SK-N-SH (cell line): ENCODE measurements at regions not wholly inside any gene's neighbourhood (a gene's known extent, or its start where the extent isn't known, plus 50 kb on each side); places are given as distances from the start of the nearest gene placed in this dataset.

ENCODE experiments used
- CTCF ChIA-PET: fragments of 300-600, 350-600 bp; formaldehyde crosslinking; extraction: SDS; loops from one replicate; lab custom pipeline; 2021; lab: Yijun Ruan, JAX
- POLR2A ChIA-PET: fragments of 350-600 bp; sonication (Branson Sonifier 250); formaldehyde crosslinking; extraction: SDS; loops from one replicate; lab custom pipeline; 2020; ENCODE audit warnings: antibody characterized with exemption, inconsistent platforms; lab: Yijun Ruan, JAX
- DNase-seq: peaks from one replicate; pipeline ENCODE4 v3.0.0; 2012
- H2AFZ ChIP-seq: fragments of 200-600 bp; sonication (generic); 2 replicates; pipeline ENCODE4 v1.8.1; 2016; ENCODE audit warnings: antibody characterized with exemption, mild to moderate bottlenecking, low read depth
- H3F3A ChIP-seq: fragments of 200-600 bp; sonication (generic); replicated peaks from 2 replicates; pipeline ENCODE3; 2016; ENCODE audit warnings: antibody characterized with exemption, mild to moderate bottlenecking; ENCODE audit not compliant: insufficient read depth
- H3K27ac ChIP-seq, 2 experiments: fragments of 200-500 bp in 1 of 2; fragments of 200-600 bp in 1 of 2; sonication (Bioruptor generic) in 1 of 2; sonication (generic), shearing (Covaris generic) in 1 of 2; 2 replicates each; pipeline versions ENCODE4 v1.5.1 to v1.6.1; 2014 to 2016; ENCODE audit warnings: low read depth in 2 of 2, inconsistent platforms in 1 of 2, low read length in 1 of 2, mild to moderate bottlenecking in 1 of 2, mixed read lengths in 1 of 2
- H3K27me3 ChIP-seq: fragments of 200-600 bp; sonication (generic), shearing (Covaris generic); 2 replicates; pipeline ENCODE4 v1.6.1; 2016; ENCODE audit warnings: mixed run types; ENCODE audit not compliant: insufficient read depth
- H3K36me3 ChIP-seq, 2 experiments: fragments of 200-500 bp in 1 of 2; fragments of 200-600 bp in 1 of 2; sonication (Bioruptor generic) in 1 of 2; sonication (generic) in 1 of 2; replicated peaks in 1 of 2; 2 replicates each; pipeline versions ENCODE3 to v1.5.1; 2014 to 2016; ENCODE audit warnings: low read length in 1 of 2, mild to moderate bottlenecking in 1 of 2; ENCODE audit not compliant: insufficient read depth in 2 of 2, control insufficient read depth in 1 of 2
- H3K4me1 ChIP-seq, 2 experiments: fragments of 200-500 bp in 1 of 2; fragments of 200-600 bp in 1 of 2; sonication (Bioruptor generic) in 1 of 2; sonication (generic), shearing (Covaris generic) in 1 of 2; 2 replicates each; pipeline versions ENCODE4 v1.5.1 to v1.6.1; 2014 to 2016; ENCODE audit warnings: low read depth in 1 of 2, low read length in 1 of 2, mixed run types in 1 of 2; ENCODE audit not compliant: insufficient read depth in 2 of 2, control insufficient read depth in 1 of 2
- H3K4me2 ChIP-seq: fragments of 200-600 bp; sonication (generic), shearing (Covaris generic); 2 replicates; pipeline ENCODE4 v1.6.1; 2017; ENCODE audit warnings: mixed run types
- H3K4me3 ChIP-seq, 2 experiments: fragments of 200-500 bp in 1 of 2; fragments of 200-600 bp in 1 of 2; sonication (Bioruptor generic) in 1 of 2; sonication (generic), shearing (Covaris generic) in 1 of 2; 2 replicates each; pipeline versions ENCODE4 v1.5.1 to v1.8.1; 2014 to 2016; ENCODE audit warnings: low read depth in 2 of 2, inconsistent platforms in 1 of 2, low read length in 1 of 2, mild to moderate bottlenecking in 1 of 2, mixed read lengths in 1 of 2, moderate library complexity in 1 of 2
- H3K79me2 ChIP-seq: fragments of 200-600 bp; sonication (generic); 2 replicates; pipeline ENCODE4 v1.8.1; 2017; ENCODE audit warnings: mild to moderate bottlenecking; ENCODE audit not compliant: insufficient read depth
- H3K9ac ChIP-seq: fragments of 200-600 bp; sonication (generic); 2 replicates; pipeline ENCODE4 v1.6.1; 2017; ENCODE audit warnings: mixed run types
- H3K9me2 ChIP-seq: fragments of 200-600 bp; sonication (generic); 2 replicates; pipeline ENCODE4 v1.6.1; 2017; ENCODE audit warnings: mixed run types
- H3K9me3 ChIP-seq: fragments of 200-600 bp; sonication (generic); 2 replicates; pipeline ENCODE4 v1.6.1; 2017; ENCODE audit warnings: mixed run types, mild to moderate bottlenecking, moderate library complexity
- H4K20me1 ChIP-seq: fragments of 200-600 bp; sonication (generic); 2 replicates; pipeline ENCODE4 v1.6.1; 2017; ENCODE audit warnings: mild to moderate bottlenecking, mixed run types; ENCODE audit not compliant: insufficient read depth
- EP300 ChIP-seq, 2 experiments: IDR thresholded peaks; 2 replicates each; pipeline versions ENCODE4 v1.4.0 to v1.6.1; 2012; ENCODE audit warnings: borderline replicate concordance in 1 of 2, low read depth in 1 of 2, low read length in 1 of 2
- FOXJ3 ChIP-seq: sonication (generic); formaldehyde crosslinking; IDR thresholded peaks from 2 replicates; pipeline ENCODE4 v1.5.1; 2020; ENCODE audit warnings: mild to moderate bottlenecking, missing genetic modification reagents
- FOXM1 ChIP-seq: IDR thresholded peaks from 2 replicates; pipeline ENCODE4 v1.4.0; 2012; ENCODE audit warnings: low read depth, mild to moderate bottlenecking
- GATA2 ChIP-seq: sonication (generic); formaldehyde crosslinking; IDR thresholded peaks from 2 replicates; pipeline ENCODE4 v1.5.0; 2020; ENCODE audit warnings: mild to moderate bottlenecking, missing genetic modification reagents
- MXI1 ChIP-seq: IDR thresholded peaks from 2 replicates; pipeline ENCODE4 v1.6.1; 2012; ENCODE audit warnings: mild to moderate bottlenecking, low read depth, low read length, improper control_type of control experiment
- RCOR1 ChIP-seq: fragments of 150-350 bp; IDR thresholded peaks from 2 replicates; pipeline ENCODE4 v1.6.1; 2017; ENCODE audit warnings: antibody characterized with exemption, low read length
- SIN3A ChIP-seq: IDR thresholded peaks from 2 replicates; pipeline ENCODE4 v1.6.1; 2012; ENCODE audit warnings: low read depth, mild to moderate bottlenecking, low read length, moderate library complexity, borderline replicate concordance
- TEAD4 ChIP-seq: IDR thresholded peaks from 2 replicates; pipeline ENCODE4 v1.4.0; 2012; ENCODE audit warnings: mild to moderate bottlenecking, borderline replicate concordance; ENCODE audit not compliant: insufficient read depth
- WGBS: methylation state at CpG from one replicate; pipeline ENCODE4 v1.1.6; 2017; ENCODE audit warnings: low lambda C conversion rate; 5-methylcytosine and 5-hydroxymethylcytosine counted together
- TF ChIP-seq, protein P1 (sequence below): IDR thresholded peaks from 2 replicates; pipeline ENCODE4 v1.4.0; 2012; ENCODE audit warnings: low read depth

DNA sequence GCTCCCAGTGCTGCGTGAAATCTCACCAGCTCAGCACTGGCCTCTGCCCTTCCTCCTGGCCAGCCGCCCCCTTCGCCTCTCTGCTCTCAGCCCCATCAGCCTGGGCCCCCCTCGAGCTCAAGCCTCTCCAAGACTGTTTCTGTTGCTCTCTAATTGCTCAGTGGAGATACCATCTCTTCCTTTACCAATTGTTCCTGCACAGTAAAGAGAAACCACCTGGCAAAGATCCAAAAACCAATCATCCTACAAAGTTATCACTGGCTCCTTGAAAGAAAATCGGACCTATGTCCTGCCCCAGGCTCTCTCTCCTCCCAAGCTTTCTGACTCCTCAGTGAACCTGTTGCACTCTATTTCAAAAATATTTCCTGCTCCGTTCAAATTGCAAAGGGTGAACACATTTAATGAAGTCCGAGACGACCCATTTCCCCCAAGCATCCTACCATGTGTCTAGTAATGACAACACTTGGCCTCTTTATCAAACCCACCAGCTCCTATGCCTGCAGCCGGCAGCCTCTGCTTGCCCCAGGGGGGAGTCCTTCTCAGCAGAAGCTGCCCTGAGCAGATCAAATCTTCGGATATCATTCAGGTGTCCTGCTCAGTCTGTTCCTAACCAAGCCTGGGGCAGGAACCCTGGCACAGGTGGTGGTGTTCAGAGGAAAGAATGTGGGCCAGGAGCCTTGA lies 53.7 kb upstream of the FAM174B start:
- H3K36me3 ChIP-seq: no peaks in the 10 kb centered on the region

DNA sequence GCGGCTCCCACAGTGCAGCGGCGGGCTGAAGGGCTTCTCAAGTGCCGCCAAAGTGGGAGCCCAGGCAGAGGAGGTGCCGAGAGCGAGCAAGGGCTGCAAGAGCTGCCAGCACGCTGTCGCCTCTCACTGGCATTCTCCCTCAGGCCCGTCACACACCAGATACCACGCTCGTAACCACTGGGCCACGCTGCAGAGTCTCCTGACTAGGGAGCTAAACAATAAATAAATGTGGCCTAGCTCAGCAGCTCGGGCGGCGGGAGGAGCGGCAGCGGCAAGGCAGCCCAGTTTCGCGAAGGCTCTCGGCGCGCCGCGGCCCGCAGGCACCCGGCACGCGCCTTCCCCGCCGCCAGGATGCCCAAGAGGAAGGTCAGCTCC lies 55.9 kb upstream of the FAM174B start:
- Histone ChIP-seq H4K20me1 (no peaks in the 10 kb centered on the region), H3K79me2 (no peaks in the 10 kb centered on the region), H3K4me2 (no peak overlapping the region), H3K4me1 (peaks cover 0 to 6% of the 10 kb centered on the region in 2 experiments; a peak in 2 of 4 replicates), H3K27me3 (0 out of 2 replicates have a peak, but pooled peaks cover 5% of the 10 kb centered on the region), H3F3A (no peaks in the 10 kb centered on the region), H3K4me3 (no peak overlapping the region), H3K36me3 (no peaks in the 10 kb centered on the region), H3K9me2 (no peaks in the 10 kb centered on the region), H3K9me3 (no peaks in the 10 kb centered on the region), H3K27ac (no peak overlapping the region), H3K9ac (no peak overlapping the region), H2AFZ (no peak overlapping the region)
- POLR2A ChIA-PET: no interaction called here
- no peak for DNase-seq
- 82% methylated on average over 17 of the region's 30 CpGs for WGBS
- TF ChIP-seq EP300 (IDR thresholded peaks at IDR 0.05; ENCODE audit: borderline replicate concordance in 1 of 2, low read depth in 1 of 2, low read length in 1 of 2) (no peak), SIN3A (no peak), FOXM1 (no peak), FOXJ3 (CRISPR knock-in tag) (no peak), TEAD4 (no peak)
- CTCF ChIA-PET: interaction anchor here (0.8 kb wide), 1 partner anchor 190 kb away, joined by 3 read pairs; no protein-coding TSS in a partner anchor

More for the DNA sequence above, 53.7 kb upstream of the FAM174B start:
- POLR2A ChIA-PET: interaction anchor here (0.5 kb wide), 1 partner anchor 18 kb away, joined by 8 read pairs; no protein-coding TSS in a partner anchor
- H3K27me3 ChIP-seq: no peaks in the 10 kb centered on the region
- peak; percentile 49 for DNase-seq
- H3K4me1 ChIP-seq: peaks cover 0 to 6% of the 10 kb centered on the region in 2 experiments; a peak in 1 of 4 replicates
- peak; percentile 43; the same call in 1 of the 2 replicates for TF ChIP-seq GATA2 (CRISPR knock-in tag)
- TF ChIP-seq, protein P1, sequence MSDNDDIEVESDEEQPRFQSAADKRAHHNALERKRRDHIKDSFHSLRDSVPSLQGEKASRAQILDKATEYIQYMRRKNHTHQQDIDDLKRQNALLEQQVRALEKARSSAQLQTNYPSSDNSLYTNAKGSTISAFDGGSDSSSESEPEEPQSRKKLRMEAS: no peak
- TF ChIP-seq RCOR1: no peak
- TF ChIP-seq, all 33 proteins: peak for 1
- Histone ChIP-seq H3K27ac (no peak overlapping the region), H3K4me2 (no peak overlapping the region), H4K20me1 (no peaks in the 10 kb centered on the region), H3K9me2 (no peaks in the 10 kb centered on the region), H3K9me3 (no peaks in the 10 kb centered on the region), H3K79me2 (no peaks in the 10 kb centered on the region), H2AFZ (no peak overlapping the region), H3K4me3 (no peak overlapping the region), H3K9ac (no peak overlapping the region), H3F3A (no peaks in the 10 kb centered on the region)
- CTCF ChIA-PET: interaction anchor here (1.2 to 1.6 kb wide), 3 partner anchors 188 to 315 kb away, joined by 4 to 6 read pairs (median 5); partner anchors contain the start of gene ST8SIA2
- 49% methylated on average over 10 of the region's 10 CpGs for WGBS

DNA sequence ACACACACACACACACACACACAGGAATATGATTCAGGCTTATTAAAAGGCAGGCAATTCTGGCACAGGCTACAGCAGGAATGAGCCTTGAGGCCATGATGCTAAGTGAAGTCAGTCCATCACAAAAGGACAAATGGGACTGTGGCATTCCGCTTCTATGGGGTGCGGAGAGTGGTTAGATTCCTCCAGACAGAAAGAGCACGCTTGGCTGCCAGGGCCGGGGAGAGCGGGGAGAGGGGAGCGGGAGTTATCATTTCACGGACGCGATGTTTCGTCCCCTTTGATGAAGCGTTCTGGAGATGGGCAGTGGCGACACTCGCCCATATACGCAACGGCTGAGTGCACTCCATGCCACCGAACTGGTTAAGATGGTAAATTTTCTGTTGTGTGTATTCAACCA lies 58.5 kb upstream of the FAM174B start:
- ChIA-PET POLR2A (interaction anchor here (0.9 to 1.6 kb wide), 4 partner anchors 18 to 617 kb away, joined by 3 to 7 read pairs (median 4); no protein-coding TSS in a partner anchor), CTCF (interaction anchor here (0.6 to 2.6 kb wide), 86 partner anchors 8 to 1412 kb away, joined by 3 to 95 read pairs (median 4); partner anchors contain the start of genes FAM174B, SLCO3A1 and ST8SIA2)
- Histone ChIP-seq H3K4me2 (peak overlapping the region; percentile 98), H3K4me3 (peak overlapping the region; percentile 57 to 93), H3K9me2 (no peaks in the 10 kb centered on the region), H3K9ac (peak overlapping the region; percentile 72; the same call in 1 of the 2 replicates), H3F3A (no peaks in the 10 kb centered on the region), H3K27ac (peak overlapping the region; percentile 46 to 67; a peak in 2 of 4 replicates), H3K79me2 (no peaks in the 10 kb centered on the region), H3K36me3 (no peaks in the 10 kb centered on the region), H3K9me3 (no peaks in the 10 kb centered on the region), H3K27me3 (0 out of 2 replicates have a peak, but pooled peaks cover 5% of the 10 kb centered on the region), H2AFZ (peak overlapping the region; percentile 99), H3K4me1 (peaks cover 0 to 3% of the 10 kb centered on the region in 2 experiments; a peak in 2 of 4 replicates), H4K20me1 (no peaks in the 10 kb centered on the region)
- TF ChIP-seq FOXJ3 (CRISPR knock-in tag): no peak
- peak; percentile 36 for TF ChIP-seq MXI1
- peak; percentile 26; the same call in 1 of the 2 replicates for TF ChIP-seq RCOR1
- DNase-seq: peak; percentile 83
- WGBS: 13% methylated on average over 15 of the region's 16 CpGs
